ENCODE measurements at regions not wholly inside any gene's neighbourhood (a gene's known extent, or its start where the extent isn't known, plus 50 kb on each side); places are given as distances from the start of the nearest gene placed in this dataset.

DNA sequence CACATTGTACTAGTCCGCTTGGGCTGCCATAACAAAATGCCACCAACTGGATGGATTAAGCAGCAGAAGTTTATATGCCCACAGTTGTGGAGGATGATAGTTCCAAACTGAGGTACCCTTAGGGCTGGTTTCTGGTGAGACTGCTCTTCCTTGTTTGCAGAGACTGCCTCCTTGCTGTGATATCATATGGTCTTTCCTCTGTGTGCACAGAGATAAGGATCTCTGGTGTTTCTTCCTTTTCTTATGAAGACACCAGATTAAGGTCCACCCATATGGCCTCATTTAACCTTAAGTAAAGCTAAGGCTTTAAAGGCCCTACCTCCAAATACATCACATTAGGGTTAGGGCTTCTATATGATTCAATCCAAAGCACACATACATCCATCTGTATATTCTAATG lies 738.2 kb upstream of the GCFC2 start:
- no peak for DNase-seq

DNA sequence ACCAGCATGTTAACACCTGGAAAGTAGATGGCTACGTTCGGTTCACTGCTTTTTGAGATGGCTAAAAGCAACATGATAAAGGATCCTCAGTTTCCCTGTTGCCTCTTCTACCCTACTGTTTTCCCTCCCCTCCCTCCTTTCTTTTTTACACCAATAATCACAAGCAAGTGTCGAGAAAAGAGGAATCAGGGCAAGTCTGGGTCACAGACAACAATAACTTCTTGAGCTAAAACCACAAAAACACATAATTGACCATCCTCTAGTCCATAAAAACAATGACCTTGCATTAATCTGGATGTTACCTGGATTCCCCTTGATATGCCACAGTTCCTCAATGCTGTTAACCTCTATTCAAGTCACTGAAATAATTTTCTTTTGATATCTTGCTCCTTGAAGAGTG lies 736.6 kb upstream of the GCFC2 start:
- no peak for DNase-seq

DNA sequence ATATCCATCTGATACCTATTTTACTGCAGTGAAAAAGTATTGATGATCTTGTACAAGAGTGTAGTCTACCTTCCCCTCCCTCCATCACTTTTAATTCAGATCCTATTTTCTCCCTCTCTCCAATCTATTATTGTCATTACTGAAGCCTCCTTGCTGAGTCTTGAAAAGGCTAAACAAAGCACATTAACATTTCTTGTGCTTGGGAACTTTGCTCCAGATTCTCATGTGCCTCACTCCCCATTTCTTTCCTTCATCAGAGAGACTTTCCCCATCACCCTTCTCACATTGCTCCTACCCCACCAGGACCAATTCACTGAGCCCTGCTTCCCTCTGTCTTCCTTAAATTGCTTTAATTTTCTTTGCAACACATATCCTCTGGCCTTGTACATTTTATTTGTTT lies 736.2 kb upstream of the GCFC2 start:
- no peak for DNase-seq

DNA sequence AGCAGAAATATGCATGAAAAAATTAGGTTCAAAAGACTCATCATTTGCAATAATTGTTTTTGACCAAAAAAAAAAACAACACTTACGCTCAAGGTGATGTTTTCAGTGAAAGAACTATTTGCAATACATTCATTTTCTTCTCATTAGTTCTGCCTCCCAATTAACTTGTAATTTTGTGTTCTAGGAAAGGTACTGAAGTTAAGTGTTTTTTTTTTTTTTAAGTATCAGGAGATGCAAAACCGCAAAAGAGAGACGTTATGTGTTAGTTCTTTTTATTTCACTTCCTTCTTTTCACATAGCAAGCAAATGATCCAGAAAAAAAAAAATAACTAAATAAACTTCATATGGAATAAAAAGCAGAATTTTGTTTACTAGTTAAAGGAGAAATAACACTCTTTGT lies 735.2 kb upstream of the GCFC2 start:
- no peak for DNase-seq

DNA sequence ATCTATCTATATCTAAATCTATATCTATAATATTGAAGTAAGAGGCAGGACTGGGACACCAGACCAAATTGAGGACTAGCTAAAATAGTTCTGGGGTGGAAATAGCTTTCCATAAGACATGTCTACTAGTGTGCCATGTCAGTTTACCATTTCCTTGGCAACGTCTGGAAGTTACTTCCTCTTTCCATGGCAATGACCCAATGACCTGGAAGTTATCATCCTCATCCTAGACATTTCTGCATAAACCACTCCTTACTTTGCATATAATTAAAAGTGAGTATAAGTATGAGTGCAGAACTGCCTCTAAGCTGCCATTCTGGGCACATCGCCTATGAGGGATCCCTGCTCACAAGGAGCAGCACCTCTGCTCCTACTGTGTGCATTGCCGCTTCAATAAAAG lies 734.0 kb upstream of the GCFC2 start:
- no peak for DNase-seq

DNA sequence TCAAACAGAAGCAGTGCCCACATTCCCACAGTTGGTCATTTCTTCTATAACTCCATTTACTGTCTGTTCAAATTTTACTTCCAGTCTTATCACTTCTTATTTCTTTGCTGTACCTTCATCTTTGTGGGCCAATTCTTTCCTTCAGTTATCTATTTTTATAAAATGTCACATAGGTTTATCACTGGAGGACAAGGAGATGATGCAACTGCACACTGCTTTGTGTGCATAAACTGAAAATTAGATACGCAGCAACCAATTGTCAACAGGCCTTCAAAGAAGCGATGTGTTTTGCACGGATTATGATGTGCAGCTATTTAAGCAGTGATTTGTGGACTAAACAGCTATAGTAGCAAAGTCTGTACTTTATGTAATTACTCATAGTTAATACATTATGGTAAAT lies 726.8 kb upstream of the GCFC2 start:
- DNase-seq = no peak

DNA sequence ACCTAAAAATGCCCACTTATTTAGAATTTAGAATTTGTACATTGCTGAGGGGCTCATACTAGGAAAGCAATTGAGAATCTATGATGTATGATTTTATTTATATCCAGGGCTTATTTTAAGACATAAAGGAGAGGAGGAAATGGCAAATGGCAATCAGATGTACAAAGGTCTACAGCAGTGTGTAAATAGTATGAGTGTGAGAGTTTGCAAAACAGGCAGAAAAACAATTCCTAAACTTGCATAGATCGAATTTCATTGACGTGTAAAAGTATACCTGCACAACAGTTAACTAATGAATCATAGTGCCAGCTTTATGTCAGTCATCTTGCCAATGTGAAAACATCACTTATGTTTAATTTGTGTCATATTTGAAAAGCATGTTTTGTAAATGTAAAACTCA lies 718.7 kb upstream of the GCFC2 start:
- no peak for DNase-seq

DNA sequence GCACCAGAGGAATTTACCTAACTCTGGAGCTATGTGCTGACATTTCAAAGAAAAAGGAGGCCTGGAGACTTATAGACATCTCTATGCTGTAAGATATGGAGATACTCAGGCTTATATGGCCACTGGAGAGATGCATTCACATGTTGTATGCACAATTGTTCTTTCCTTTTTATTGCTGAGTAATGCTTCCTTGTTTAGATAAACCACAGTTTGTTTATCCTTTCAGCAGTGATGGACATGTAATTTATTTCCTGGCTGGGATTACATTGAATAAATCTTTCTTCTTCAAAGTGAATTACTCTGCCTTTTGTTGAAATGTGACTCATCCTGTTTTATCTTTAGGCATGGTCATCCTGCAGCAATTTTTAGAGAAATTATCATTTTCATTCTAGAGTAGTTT lies 716.7 kb upstream of the GCFC2 start:
- no peak for DNase-seq

DNA sequence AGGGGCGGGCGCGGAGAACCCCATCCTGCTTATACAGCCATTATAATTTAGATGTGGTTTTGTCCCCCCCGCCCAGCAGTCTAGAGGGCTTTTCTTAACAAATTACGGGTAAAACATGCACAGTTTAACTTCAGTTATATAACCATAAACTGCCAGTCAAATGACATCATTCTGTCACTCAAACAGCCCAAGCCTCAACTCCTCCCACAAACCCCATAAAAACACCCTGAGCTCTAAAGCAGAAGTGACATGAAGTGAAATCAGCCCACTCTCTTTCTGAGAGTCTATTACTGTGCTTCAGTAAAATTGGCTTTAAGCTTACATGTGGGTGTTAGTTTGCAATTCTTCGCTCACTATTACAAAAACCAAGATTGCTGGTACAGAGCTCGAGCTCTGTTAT lies 705.1 kb upstream of the GCFC2 start:
- DNase-seq = no peak

DNA sequence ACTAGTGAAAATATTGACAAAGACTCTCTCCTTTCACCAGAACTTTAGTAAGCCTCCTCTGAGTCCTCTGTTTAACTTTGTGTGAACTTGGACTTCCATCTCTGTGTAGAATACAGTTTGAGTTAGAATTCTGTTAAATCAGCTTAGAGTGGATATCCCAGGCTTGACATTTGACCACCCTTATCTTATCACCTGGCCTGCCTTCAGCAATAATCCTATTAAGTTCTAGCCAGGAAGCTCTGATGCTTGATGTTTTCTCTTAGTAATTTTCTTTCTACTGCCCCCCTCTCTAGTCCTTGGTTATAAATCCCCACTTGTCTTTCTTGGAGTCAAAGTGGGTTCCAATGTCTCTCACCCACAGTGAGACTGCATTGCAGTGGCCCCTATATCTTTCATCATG lies 702.7 kb upstream of the GCFC2 start:
- DNase-seq = no peak

DNA sequence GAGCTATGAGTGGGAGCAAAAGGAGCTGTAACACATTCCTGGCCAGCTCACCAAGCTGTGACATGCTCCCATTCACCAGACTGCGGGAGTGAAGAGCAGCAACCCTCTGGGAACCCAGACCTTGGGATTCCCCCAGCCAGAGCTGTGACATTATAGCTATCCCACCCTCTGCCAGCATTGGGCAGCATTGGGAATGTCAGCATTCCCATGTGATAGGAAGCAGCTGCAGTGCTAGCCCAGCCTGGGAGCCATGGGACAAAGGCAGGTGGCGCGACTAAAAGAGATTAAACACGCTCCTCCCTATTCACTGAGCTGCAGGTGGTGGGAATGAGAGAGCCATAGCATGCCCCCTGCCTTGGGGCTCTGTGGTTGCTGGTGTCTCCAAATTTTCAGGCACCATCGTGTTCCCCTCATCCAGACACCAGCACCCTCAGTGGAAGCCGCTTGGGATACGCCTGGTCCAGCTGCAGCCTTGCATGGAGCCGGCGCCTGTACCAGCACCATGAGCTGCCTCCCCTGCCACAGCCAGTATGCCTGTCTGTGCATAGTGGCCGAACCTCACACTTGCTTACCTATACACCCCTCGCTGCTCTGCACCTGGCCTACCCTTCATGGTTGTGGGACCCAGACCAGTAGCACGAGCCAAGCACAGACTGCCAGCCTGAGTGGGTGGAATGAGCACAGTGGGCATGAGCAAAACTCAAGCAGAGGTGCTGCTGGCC lies 695.6 kb upstream of the GCFC2 start:
- DNase-seq = no peak

DNA sequence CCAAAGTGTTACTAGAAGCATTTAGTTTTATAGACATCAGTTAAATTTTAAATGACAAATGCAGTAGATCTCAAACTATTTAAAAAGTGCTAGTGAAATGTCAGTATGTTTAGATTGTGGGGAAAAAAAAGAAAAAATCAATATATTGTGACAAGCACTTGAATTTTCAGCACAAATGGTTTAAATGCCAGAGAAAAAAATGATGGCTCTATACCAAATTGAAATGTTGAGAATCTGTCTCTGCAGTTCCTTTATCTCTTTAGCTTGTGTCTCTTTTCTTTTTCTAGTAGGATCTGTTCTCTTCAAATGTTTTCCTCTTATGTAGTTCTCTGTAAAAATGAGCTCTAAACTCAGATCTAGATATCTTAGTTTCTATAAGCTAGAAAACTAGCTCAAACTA lies 682.6 kb upstream of the GCFC2 start:
- no peak for DNase-seq

DNA sequence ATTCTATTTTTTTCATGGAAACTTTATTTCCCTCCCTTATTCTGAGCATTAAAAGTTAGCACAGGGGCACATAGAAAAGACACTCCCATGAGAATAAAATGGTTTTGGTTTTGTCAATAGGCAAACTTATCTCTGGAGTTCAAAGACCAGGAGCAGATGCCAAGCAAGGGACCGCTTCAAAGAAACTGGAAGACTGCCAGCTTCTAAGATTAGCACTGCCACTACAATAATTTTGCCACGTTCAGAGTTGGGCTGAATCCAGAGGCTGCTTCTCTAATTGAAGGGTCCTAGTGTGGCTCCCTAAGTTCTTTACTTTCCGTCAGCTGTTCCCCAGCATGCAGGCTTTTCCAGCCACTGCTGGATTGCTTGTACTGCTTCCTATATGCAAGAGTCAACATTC lies 681.0 kb upstream of the GCFC2 start:
- DNase-seq = no peak

DNA sequence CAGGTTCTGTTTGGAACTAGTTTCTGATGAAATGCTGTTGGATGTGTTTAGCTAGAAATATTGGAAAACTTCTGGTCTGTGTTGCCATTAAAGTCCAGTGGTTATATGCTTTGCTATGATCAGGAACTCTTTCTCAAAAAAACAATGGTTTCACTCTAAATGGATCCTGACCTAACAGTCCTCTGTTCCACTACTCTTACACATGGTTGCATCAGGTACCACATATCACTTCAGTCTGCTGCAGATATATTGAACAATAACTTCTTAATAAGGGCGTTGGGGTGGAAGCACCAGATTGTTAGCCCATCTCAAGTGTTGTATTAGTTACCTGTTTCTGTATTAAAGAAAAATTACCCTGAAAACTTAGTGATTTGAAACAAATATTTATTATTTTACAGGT lies 676.6 kb upstream of the GCFC2 start:
- no peak for DNase-seq

DNA sequence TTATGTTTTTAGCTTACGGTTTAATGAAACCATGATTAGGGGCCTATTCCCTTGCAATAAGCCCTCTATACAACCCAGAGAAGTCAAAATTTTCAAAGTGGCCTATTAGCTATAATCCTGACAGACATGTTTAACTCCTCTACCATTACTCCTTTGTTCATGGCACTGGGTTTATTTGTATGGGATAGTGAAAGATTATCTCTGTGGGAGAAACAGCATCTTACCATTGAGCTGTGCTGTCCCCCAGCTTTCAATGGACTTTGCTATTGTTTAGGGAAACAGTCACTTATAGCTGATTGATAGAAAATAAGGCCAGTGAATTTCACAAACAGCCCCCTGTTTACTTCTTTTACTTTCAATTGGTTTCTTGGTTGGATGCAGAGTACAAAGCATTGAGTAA lies 675.2 kb upstream of the GCFC2 start:
- DNase-seq = no peak

DNA sequence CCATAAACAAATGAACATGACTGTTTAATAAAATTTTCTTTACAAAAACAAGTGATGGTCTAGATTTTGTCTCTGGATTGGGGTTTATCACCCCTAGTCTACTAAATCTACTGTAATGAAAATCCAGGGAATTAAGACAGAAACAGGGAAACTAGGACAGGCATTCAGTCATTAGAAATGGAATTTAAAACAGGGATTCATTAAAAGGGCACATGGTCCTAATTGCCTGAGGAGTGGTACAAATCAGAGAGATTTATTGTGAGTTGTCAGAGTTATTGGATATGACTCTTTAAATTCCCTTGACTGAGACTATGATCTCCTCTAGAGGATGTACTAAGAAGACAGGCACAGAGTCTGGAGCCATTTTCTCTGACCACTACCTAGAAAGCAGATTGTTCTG lies 670.9 kb upstream of the GCFC2 start:
- DNase-seq = no peak

DNA sequence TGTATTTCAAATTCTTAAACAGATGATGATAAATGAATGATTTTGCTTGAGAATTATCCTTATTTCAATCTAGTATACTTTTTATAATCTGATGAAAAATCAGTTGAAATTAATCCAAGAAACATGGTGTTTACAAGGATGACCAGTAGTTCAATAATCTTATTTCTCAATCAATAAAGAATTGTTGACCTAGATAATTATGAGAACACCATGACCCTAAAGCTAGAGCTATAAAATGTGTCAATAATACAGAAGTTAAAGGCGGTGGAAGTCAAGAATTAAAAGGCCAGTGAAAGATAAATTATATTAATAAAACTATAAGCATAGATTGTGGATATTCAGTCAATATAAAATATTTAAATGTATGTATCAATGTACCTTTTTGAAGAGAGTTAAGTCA lies 667.4 kb upstream of the GCFC2 start:
- no peak for DNase-seq

DNA sequence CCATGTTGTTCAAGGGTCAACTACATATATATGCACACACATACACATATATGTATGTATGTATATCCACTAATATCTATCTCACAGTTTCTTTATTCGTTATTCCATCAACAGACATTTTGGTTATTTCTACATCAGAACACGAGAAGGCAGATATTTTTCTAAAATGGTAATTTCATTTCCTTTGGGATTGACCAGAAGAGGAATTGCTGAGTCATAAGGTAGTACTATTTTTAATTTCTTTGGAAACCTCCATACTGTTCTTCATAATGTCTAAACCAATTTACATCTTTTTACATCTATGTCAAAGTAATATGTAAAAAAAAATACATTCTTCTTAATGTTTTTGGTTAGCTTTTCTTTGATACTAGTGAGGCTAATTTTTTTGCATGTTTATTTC lies 630.7 kb upstream of the GCFC2 start:
- no peak for DNase-seq

DNA sequence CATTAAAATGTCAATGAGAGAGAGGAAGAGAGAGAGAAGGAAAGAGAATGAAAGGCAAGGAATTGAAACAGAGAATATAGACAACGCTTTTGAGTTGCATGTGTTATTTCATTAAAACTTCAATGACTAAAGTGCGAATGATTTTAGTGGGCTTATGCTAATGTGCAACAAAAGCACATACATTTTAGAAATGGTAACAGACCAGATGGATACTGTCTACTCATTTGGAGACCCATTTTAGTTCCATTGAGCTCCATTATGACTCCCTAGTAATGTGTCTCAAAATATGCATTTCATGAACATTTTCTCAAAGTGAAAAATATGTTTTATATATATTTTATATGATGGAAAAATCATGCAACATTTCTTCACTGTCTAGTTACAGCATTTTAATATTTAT lies 622.2 kb upstream of the GCFC2 start:
- DNase-seq = no peak

DNA sequence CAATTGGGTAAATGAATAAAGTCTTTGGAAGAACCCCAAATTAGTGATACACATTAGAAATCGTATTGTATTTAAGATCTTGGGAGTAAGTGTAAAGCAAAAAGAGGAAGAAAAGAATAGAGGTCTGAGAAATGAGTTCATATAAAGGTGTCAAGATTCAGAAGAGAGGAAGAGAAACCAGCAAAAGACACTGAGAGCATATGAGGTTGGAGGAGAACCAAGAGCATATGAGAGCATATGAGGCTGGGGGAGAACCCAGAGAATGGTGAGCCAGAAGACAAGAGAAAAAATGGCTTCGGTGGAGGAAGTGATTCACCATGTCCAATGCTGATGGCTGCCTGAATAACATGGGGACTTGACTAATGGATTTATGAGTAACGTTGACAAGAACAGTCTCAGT lies 620.1 kb upstream of the GCFC2 start:
- no peak for DNase-seq

DNA sequence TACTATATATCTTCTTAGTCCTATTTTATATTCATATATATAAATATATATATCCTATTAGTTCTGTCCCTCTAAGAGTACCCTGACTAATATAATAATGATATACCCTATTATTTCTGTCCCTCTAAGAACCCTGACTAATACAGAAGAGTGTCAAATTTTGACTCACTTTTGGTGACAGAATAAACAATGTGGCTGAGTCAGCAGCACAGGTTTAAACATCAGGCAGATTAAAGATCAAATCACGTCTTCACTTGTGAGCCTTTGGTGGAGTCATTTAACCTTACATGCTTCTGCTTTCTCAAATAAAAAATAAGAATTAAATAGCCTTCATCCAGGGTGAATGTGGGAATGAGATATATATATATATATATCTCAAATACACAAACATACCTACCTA lies 615.9 kb upstream of the GCFC2 start:
- DNase-seq = no peak

DNA sequence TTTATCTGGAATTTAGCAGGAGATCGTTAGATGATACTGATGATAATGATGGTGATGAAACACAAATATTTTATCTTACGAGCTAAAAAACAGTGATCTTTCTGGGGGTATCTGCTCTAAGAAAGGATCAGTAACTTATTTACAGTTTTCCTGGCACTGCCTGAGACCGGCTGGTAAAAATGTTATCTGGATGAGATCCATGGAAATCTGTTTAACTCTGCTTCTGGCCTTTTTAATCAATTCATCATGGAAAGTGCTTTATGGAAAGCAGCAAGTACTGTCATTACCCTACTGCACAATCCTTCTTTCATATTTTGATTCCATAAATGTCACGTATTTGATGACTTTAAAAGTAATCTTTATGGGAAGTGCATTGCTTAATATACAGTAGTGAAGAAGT lies 612.7 kb upstream of the GCFC2 start:
- no peak for DNase-seq

DNA sequence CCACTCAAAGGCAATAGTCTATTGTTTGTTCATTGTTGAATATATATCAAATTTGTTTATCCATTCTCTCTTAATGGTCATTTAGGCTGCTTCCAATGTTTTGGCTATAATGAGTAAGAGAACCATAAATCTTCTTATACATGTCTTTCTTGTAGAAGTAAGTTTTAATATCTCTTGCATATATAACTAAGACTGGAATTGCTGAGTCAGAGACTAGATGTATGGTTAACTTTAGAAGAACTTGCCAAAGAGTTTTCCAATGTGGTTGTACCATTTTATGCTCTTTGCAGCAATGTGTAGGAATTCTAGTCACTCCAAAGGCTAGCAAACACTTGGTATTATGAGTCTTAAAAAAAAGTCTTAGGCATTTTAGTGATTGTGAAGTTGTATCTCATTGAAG lies 610.0 kb upstream of the GCFC2 start:
- no peak for DNase-seq

DNA sequence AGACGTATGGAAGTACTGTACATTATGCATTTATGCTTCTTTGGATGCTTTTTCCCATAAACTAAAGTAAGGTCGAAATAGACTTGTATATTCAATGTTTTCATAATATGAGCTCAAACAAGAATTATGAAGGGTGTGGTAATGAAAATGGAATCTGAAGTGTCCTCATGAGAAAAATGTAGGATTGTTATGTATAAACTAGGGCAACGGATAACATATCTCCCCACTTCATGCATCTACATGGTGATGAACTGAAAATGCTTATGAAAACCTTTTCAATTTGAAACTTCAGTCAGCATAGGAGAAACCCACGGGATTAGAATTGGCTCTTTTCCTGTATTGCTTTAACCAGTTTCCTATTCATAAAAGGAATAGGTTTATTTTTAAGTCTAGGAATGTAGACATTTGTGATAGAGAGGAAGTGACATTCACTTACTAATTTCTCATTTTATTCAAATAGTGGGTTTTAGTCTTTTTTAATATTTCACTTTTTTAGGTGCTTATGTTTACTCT lies 608.2 kb upstream of the GCFC2 start:
- no peak for DNase-seq

DNA sequence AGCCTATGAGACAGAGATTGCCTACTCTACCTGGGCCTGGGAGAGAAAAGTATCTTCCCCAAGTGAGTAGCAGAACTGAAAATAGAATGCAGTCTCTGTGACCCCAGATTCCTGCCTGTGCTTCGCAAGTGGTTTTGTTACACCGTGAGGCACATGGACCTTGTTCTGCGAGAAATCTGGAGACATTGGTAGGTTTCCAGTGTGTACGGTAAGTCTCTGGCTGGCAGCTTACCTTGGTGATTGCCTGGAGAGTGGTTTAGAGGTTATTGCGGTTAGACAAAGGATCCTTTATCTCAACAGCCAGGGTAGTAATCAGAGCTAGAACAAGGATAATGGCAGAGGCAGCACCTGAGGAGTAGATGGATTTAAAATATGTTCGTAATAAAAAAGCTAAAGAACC lies 606.0 kb upstream of the GCFC2 start:
- DNase-seq = no peak
